GM23338 (cell line): ENCODE measurements at regions not wholly inside any gene's neighbourhood (a gene's known extent, or its start where the extent isn't known, plus 50 kb on each side); places are given as distances from the start of the nearest gene placed in this dataset.

Source experiments
- ATAC-seq: fragments of 200-7000 bp; cut with Tn5 transposase; 3 replicates; pipeline ENCODE4 v1.9.1; 2020
- DNase-seq: peaks from one replicate; pipeline ENCODE4 v3.0.0-alpha.2; 2015; ENCODE audit warnings: low spot score
- H2AFZ ChIP-seq: fragments of 200-600 bp; sonication (generic); 2 replicates; pipeline ENCODE4 v1.8.0; 2016; ENCODE audit warnings: antibody characterized with exemption, mild to moderate bottlenecking, moderate library complexity
- H3F3A ChIP-seq: fragments of 200-600 bp; sonication (generic); replicated peaks from 2 replicates; pipeline ENCODE4 v1.8.0; 2017; ENCODE audit warnings: antibody characterized with exemption, mixed run types, low read depth
- H3K27ac ChIP-seq: fragments of 200-600 bp; sonication (generic); 2 replicates; pipeline ENCODE4 v1.6.1; 2016; ENCODE audit warnings: low read depth
- H3K27me3 ChIP-seq: fragments of 200-600 bp; sonication (generic); 2 replicates; pipeline ENCODE4 v1.8.0; 2016; ENCODE audit warnings: mild to moderate bottlenecking, mixed run types, moderate library complexity; ENCODE audit not compliant: insufficient read depth
- H3K36me3 ChIP-seq: fragments of 200-600 bp; sonication (generic); 2 replicates; pipeline ENCODE4 v1.8.0; 2016; ENCODE audit warnings: mild to moderate bottlenecking; ENCODE audit not compliant: insufficient read depth
- H3K4me1 ChIP-seq: fragments of 200-600 bp; sonication (generic); 2 replicates; pipeline ENCODE4 v1.8.0; 2016; ENCODE audit warnings: mild to moderate bottlenecking, moderate library complexity; ENCODE audit not compliant: insufficient read depth
- H3K4me2 ChIP-seq: fragments of 200-600 bp; sonication (generic); 2 replicates; pipeline ENCODE4 v1.7.1; 2017; ENCODE audit warnings: mixed run types
- H3K4me3 ChIP-seq: fragments of 200-600 bp; sonication (generic); 2 replicates; pipeline ENCODE4 v1.6.1; 2016; ENCODE audit warnings: mixed run types
- H3K79me2 ChIP-seq: fragments of 200-600 bp; sonication (generic); replicated peaks from 2 replicates; pipeline ENCODE4 v1.8.0; 2017; ENCODE audit warnings: mild to moderate bottlenecking; ENCODE audit not compliant: insufficient read depth
- H3K9me2 ChIP-seq: fragments of 200-600 bp; sonication (generic); 2 replicates; pipeline ENCODE4 v1.8.0; 2017; ENCODE audit not compliant: insufficient read depth
- H4K20me1 ChIP-seq: fragments of 200-600 bp; sonication (generic); replicated peaks from 2 replicates; pipeline ENCODE4 v1.8.0; 2017; ENCODE audit warnings: mild to moderate bottlenecking; ENCODE audit not compliant: insufficient read depth
- H3K27ac Mint-ChIP-seq: 2 replicates; pipeline ENCODE4 v1.8.0; 2020; ENCODE audit warnings: inconsistent platforms, mild to moderate bottlenecking, moderate library complexity, mixed read lengths
- H3K27me3 Mint-ChIP-seq: 3 replicates; pipeline ENCODE4 v1.8.0; 2022; ENCODE audit warnings: low read depth, mild to moderate bottlenecking, moderate library complexity, mixed read lengths, inconsistent platforms; ENCODE audit not compliant: insufficient read depth, poor library complexity
- H3K36me3 Mint-ChIP-seq: 3 replicates; pipeline ENCODE4 v1.8.0; 2021; ENCODE audit warnings: low read depth, mild to moderate bottlenecking, inconsistent platforms, moderate library complexity, mixed read lengths
- H3K4me1 Mint-ChIP-seq: 3 replicates; pipeline ENCODE4 v1.8.0; 2020; ENCODE audit warnings: mild to moderate bottlenecking, inconsistent platforms, mixed read lengths
- H3K4me3 Mint-ChIP-seq: 3 replicates; pipeline ENCODE4 v1.8.0; 2021; ENCODE audit warnings: moderate library complexity, mild to moderate bottlenecking, inconsistent platforms, mixed read lengths
- H3K9me3 Mint-ChIP-seq: 3 replicates; pipeline ENCODE4 v1.8.0; 2020; ENCODE audit warnings: moderate library complexity, mild to moderate bottlenecking, inconsistent platforms, mixed read lengths
- CREB1 ChIP-seq: fragments of 250-450 bp; sonication (Bioruptor Pico); IDR thresholded peaks from 2 replicates; pipeline ENCODE4 v1.5.0; 2020; ENCODE audit warnings: low read depth, mild to moderate bottlenecking, moderate library complexity
- CTCF ChIP-seq, 2 experiments: fragments of 200-600 bp in 1 of 2; sonication (generic) in 1 of 2; conservative IDR thresholded peaks; 2 replicates each; pipeline versions ENCODE4 v1.5.1 to v1.6.1; 2016 to 2017; ENCODE audit warnings: antibody characterized with exemption in 2 of 2, low read depth in 2 of 2, mild to moderate bottlenecking in 2 of 2, moderate library complexity in 1 of 2
- ETS1 ChIP-seq: IDR thresholded peaks from 2 replicates; pipeline ENCODE4 v1.6.1; 2016; ENCODE audit warnings: antibody characterized with exemption
- EZH2 ChIP-seq: fragments of 200-600 bp; sonication (generic); IDR thresholded peaks from one replicate; pipeline ENCODE4 v1.8.0; 2017; ENCODE audit warnings: antibody characterized with exemption, mild to moderate bottlenecking, low read depth; ENCODE audit not compliant: unreplicated experiment
- EZH2phosphoT487 ChIP-seq: fragments of 200-600 bp; sonication (generic); IDR thresholded peaks from one replicate; pipeline ENCODE4 v1.8.1; 2018; ENCODE audit warnings: antibody characterized with exemption; ENCODE audit not compliant: unreplicated experiment
- JUNB ChIP-seq: IDR thresholded peaks from one replicate; pipeline ENCODE4 v1.6.1; 2016; ENCODE audit warnings: antibody characterized with exemption; ENCODE audit not compliant: unreplicated experiment
- NANOG ChIP-seq: IDR thresholded peaks from 2 replicates; pipeline ENCODE4 v1.6.1; 2016; ENCODE audit warnings: antibody characterized with exemption, borderline replicate concordance
- POLR2AphosphoS5 ChIP-seq: IDR thresholded peaks from 2 replicates; pipeline ENCODE4 v1.6.1; 2016; ENCODE audit warnings: antibody characterized with exemption, low read depth
- REST ChIP-seq: IDR thresholded peaks from one replicate; pipeline ENCODE4 v1.6.1; 2018; ENCODE audit warnings: antibody characterized with exemption; ENCODE audit not compliant: unreplicated experiment
- STAT1 ChIP-seq: IDR thresholded peaks from one replicate; pipeline ENCODE4 v1.6.1; 2016; ENCODE audit warnings: antibody characterized with exemption; ENCODE audit not compliant: unreplicated experiment
- ZNF114 ChIP-seq: fragments of 250-450 bp; sonication (Bioruptor Pico); IDR thresholded peaks from 2 replicates; pipeline ENCODE4 v1.5.0; 2020; ENCODE audit warnings: mild to moderate bottlenecking, moderate library complexity
- ZNF331 ChIP-seq: fragments of 250-450 bp; sonication (Bioruptor Pico); IDR thresholded peaks from 2 replicates; pipeline ENCODE4 v1.5.0; 2020; ENCODE audit warnings: low read depth, mild to moderate bottlenecking, moderate library complexity
- ZNF462 ChIP-seq: fragments of 250-450 bp; sonication (Bioruptor Pico); IDR thresholded peaks from 2 replicates; pipeline ENCODE4 v1.5.0; 2020; ENCODE audit warnings: mild to moderate bottlenecking, moderate library complexity

GRCh38 chr4:19156786-19157185 is 1094.9 kb upstream of the SLIT2 start:
- peak; percentile 39; the same call in 2 of the 3 replicates for ATAC-seq
- Histone ChIP-seq H3K27me3 (no peaks in the 10 kb centered on the region), H3K79me2 (no peaks in the 10 kb centered on the region), H3K9me2 (no peaks in the 10 kb centered on the region), H3K4me3 (no peak overlapping the region), H3K36me3 (peaks cover 6% of the 10 kb centered on the region; the same call in 1 of the 2 replicates), H3K27ac (no peak overlapping the region), H3F3A (no peaks in the 10 kb centered on the region), H3K4me2 (no peak overlapping the region), H2AFZ (no peak overlapping the region), H4K20me1 (no peaks in the 10 kb centered on the region), H3K4me1 (no peaks in the 10 kb centered on the region)
- DNase-seq, result no peak
- H3K36me3 Mint-ChIP-seq, result peaks cover 35% of the 10 kb centered on the region
- H3K4me1 Mint-ChIP-seq, result peaks cover 3% of the 10 kb centered on the region; the same call in 1 of the 3 replicates
- peaks cover 33% of the 10 kb centered on the region for H3K9me3 Mint-ChIP-seq
- no peak overlapping the region for H3K27ac Mint-ChIP-seq
- no peak overlapping the region for H3K4me3 Mint-ChIP-seq
- no peak for TF ChIP-seq CREB1 (CRISPR knock-in tag)
- TF ChIP-seq EZH2, result no peak
- TF ChIP-seq STAT1, result no peak
- TF ChIP-seq ZNF462 (CRISPR knock-in tag), result no peak
- TF ChIP-seq POLR2AphosphoS5, result no peak
- no peak for TF ChIP-seq NANOG
- no peak for TF ChIP-seq ETS1
- TF ChIP-seq REST, result no peak
- no peak for TF ChIP-seq JUNB
- TF ChIP-seq ZNF114 (CRISPR knock-in tag), result no peak
- TF ChIP-seq CTCF (conservative IDR thresholded peaks at IDR 0.05; ENCODE audit: low read depth in 2 of 2), result no peak
- no peak for TF ChIP-seq EZH2phosphoT487
- no peak for TF ChIP-seq ZNF331 (CRISPR knock-in tag)
- no peaks in the 10 kb centered on the region for H3K27me3 Mint-ChIP-seq
